Jurkat, Clone E6-1 (cell line): ENCODE measurements at regions not wholly inside any gene's neighbourhood (a gene's known extent, or its start where the extent isn't known, plus 50 kb on each side); places are given as distances from the start of the nearest gene placed in this dataset.

Experiments used
- DNase-seq: peaks from one replicate; pipeline ENCODE4 v3.0.0-alpha.2; 2011; ENCODE audit warnings: low read depth, low spot score
- H3K4me3 ChIP-seq: 2 replicates; pipeline ENCODE4 v1.5.1; 2011; ENCODE audit warnings: mild to moderate bottlenecking, low read length, control low read depth, moderate library complexity

GRCh38 chr10:83965473-83965872, 173.8 kb upstream of the GHITM start:
- DNase-seq: no peak

GRCh38 chr10:83968052-83968451, 171.3 kb upstream of the GHITM start:
- no peak for DNase-seq
- no peak overlapping the region for H3K4me3 ChIP-seq

More at GRCh38 chr10:83965473-83965872, 173.8 kb upstream of the GHITM start:
- no peak overlapping the region for H3K4me3 ChIP-seq

- no peak overlapping the region for H3K4me3 ChIP-seq
- DNase-seq: no peak
These were observed 160.5 kb upstream of the GHITM start for GRCh38 chr10:83978681-83979383.

GRCh38 chr10:83982812-83983211, 156.5 kb upstream of the GHITM start:
- H3K4me3 ChIP-seq: no peak overlapping the region
- DNase-seq: no peak

- no peak for DNase-seq
- no peak overlapping the region for H3K4me3 ChIP-seq
These were observed 155.6 kb upstream of the GHITM start for GRCh38 chr10:83983578-83984255.

- DNase-seq: no peak
- no peak overlapping the region for H3K4me3 ChIP-seq
These were observed 155.1 kb upstream of the GHITM start for GRCh38 chr10:83984256-83984640.

- H3K4me3 ChIP-seq: no peak overlapping the region
- DNase-seq: no peak
These were observed 152.5 kb upstream of the GHITM start for GRCh38 chr10:83986800-83987199.

GRCh38 chr10:83987216-83987615, 152.1 kb upstream of the GHITM start:
- H3K4me3 ChIP-seq: no peak overlapping the region
- DNase-seq: no peak

GRCh38 chr10:83988435-83988834, 150.9 kb upstream of the GHITM start:
- no peak overlapping the region for H3K4me3 ChIP-seq
- DNase-seq: peak; percentile 68

GRCh38 chr10:83990126-83990525, 149.2 kb upstream of the GHITM start:
- H3K4me3 ChIP-seq: no peak overlapping the region
- DNase-seq: no peak

GRCh38 chr10:83991986-83992753, 147.1 kb upstream of the GHITM start:
- DNase-seq: peak; percentile 40
- no peak overlapping the region for H3K4me3 ChIP-seq

GRCh38 chr10:83994325-83994724, 145.0 kb upstream of the GHITM start:
- no peak for DNase-seq
- H3K4me3 ChIP-seq: no peak overlapping the region

GRCh38 chr10:83995738-83996331, 143.5 kb upstream of the GHITM start:
- H3K4me3 ChIP-seq: no peak overlapping the region

GRCh38 chr10:84004221-84004620, 135.1 kb upstream of the GHITM start:
- no peak overlapping the region for H3K4me3 ChIP-seq
- DNase-seq: no peak

More at GRCh38 chr10:83995738-83996331, 143.5 kb upstream of the GHITM start:
- no peak for DNase-seq

- DNase-seq: no peak
- no peak overlapping the region for H3K4me3 ChIP-seq
These were observed 133.9 kb upstream of the GHITM start for GRCh38 chr10:84005403-84005802.

GRCh38 chr10:84007482-84007881, 131.8 kb upstream of the GHITM start:
- H3K4me3 ChIP-seq: no peak overlapping the region
- no peak for DNase-seq

- no peak overlapping the region for H3K4me3 ChIP-seq
- peak; percentile 32 for DNase-seq
These were observed 130.4 kb upstream of the GHITM start for GRCh38 chr10:84008878-84009277.

- no peak for DNase-seq
- no peak overlapping the region for H3K4me3 ChIP-seq
These were observed 126.9 kb upstream of the GHITM start for GRCh38 chr10:84012431-84012830.

GRCh38 chr10:84012831-84013458, 126.4 kb upstream of the GHITM start:
- no peak overlapping the region for H3K4me3 ChIP-seq
- no peak for DNase-seq
